GM19463 (cell line): ENCODE measurements at regions not wholly inside any gene's neighbourhood (a gene's known extent, or its start where the extent isn't known, plus 50 kb on each side); places are given as distances from the start of the nearest gene placed in this dataset.
"Not testable (repeated sequence)": the region's sequence is repeated elsewhere in the genome, so short reads cannot be mapped to it uniquely, and the experiment has no call there.

Source experiments
- ATAC-seq: cut with Tn5 transposase; IDR thresholded peaks from one replicate; pipeline ENCODE4 v1.9.1; 2021; ENCODE audit warnings: mild to moderate bottlenecking, moderate library complexity; ENCODE audit not compliant: unreplicated experiment

GRCh38 chr3:82521657-82522056 lies 760.2 kb upstream of the GBE1 start:
- no peak for ATAC-seq

- ATAC-seq, result no peak
Observed at GRCh38 chr3:82520846-82521245, 759.4 kb upstream of the GBE1 start.

- no peak for ATAC-seq
Observed at GRCh38 chr3:82509951-82510603, 748.6 kb upstream of the GBE1 start.

- ATAC-seq, result no peak
Observed at GRCh38 chr3:82509106-82509842, 747.8 kb upstream of the GBE1 start.

GRCh38 chr3:82506204-82506603 lies 744.8 kb upstream of the GBE1 start:
- no peak for ATAC-seq

GRCh38 chr3:82505079-82505756 lies 743.8 kb upstream of the GBE1 start:
- ATAC-seq, result no peak

- no peak for ATAC-seq
Observed at GRCh38 chr3:82498186-82498585, 736.7 kb upstream of the GBE1 start.

GRCh38 chr3:82496890-82497560 lies 735.6 kb upstream of the GBE1 start:
- no peak for ATAC-seq

GRCh38 chr3:82495655-82496054 lies 734.2 kb upstream of the GBE1 start:
- no peak for ATAC-seq

GRCh38 chr3:82494977-82495489 lies 733.6 kb upstream of the GBE1 start:
- ATAC-seq, result no peak

GRCh38 chr3:82493858-82494257 lies 732.4 kb upstream of the GBE1 start:
- no peak for ATAC-seq

GRCh38 chr3:82475306-82475705 lies 713.9 kb upstream of the GBE1 start:
- ATAC-seq, result no peak

- ATAC-seq, result no peak
Observed at GRCh38 chr3:82474711-82475110, 713.3 kb upstream of the GBE1 start.

GRCh38 chr3:82473864-82474541 lies 712.6 kb upstream of the GBE1 start:
- no peak for ATAC-seq

- ATAC-seq, result no peak
Observed at GRCh38 chr3:82467051-82467450, 705.6 kb upstream of the GBE1 start.

GRCh38 chr3:82462977-82463376 lies 701.5 kb upstream of the GBE1 start:
- ATAC-seq, result no peak

GRCh38 chr3:82461049-82461889 lies 699.8 kb upstream of the GBE1 start:
- ATAC-seq, result no peak

- ATAC-seq, result no peak
Observed at GRCh38 chr3:82448320-82448719, 686.9 kb upstream of the GBE1 start.

- ATAC-seq, result not testable (repeated sequence)
Observed at GRCh38 chr3:82428821-82429220, 667.4 kb upstream of the GBE1 start.

GRCh38 chr3:82424031-82424339 lies 662.5 kb upstream of the GBE1 start:
- ATAC-seq, result no peak
